MM.1S (cell line): ENCODE measurements at regions not wholly inside any gene's neighbourhood (a gene's known extent, or its start where the extent isn't known, plus 50 kb on each side); places are given as distances from the start of the nearest gene placed in this dataset.

Experiments
- EZH2 ChIP-seq: fragments of 300-600 bp; sonication (generic); optimal IDR thresholded peaks from 2 replicates; pipeline ENCODE3; 2017; ENCODE audit warnings: low read depth, mild to moderate bottlenecking, antibody characterized with exemption, low read length, mixed read lengths
- EZH2phosphoT487 ChIP-seq: fragments of 300-600 bp; sonication (generic); IDR thresholded peaks from 2 replicates; pipeline ENCODE4 v1.6.1; 2018; ENCODE audit warnings: antibody characterized with exemption, low read length
- TF ChIP-seq, protein P1 (sequence below): fragments of 300-600 bp; sonication (generic); IDR thresholded peaks from 2 replicates; pipeline ENCODE4 v1.5.1; 2016; ENCODE audit warnings: antibody characterized with exemption, low read length, mixed read lengths

DNA sequence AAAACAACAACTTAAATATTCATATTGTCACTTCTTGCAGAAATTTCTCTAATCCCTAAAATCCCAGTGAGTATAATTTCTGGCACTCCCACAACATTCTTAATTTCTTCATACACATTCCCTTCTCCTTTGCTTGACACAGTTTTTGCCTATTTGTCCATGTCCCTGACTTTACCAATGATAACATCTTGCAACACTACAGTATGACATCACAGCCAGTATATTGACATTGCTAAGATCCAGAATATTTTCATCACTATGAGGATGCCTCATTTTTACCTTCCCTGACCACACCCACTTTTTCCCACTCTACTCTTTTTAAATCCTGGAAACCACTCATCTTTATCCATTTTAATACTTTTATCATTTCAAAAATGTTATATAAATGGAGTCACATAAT, 292.3 kb upstream of the GK2 start:
- TF ChIP-seq, protein P1, sequence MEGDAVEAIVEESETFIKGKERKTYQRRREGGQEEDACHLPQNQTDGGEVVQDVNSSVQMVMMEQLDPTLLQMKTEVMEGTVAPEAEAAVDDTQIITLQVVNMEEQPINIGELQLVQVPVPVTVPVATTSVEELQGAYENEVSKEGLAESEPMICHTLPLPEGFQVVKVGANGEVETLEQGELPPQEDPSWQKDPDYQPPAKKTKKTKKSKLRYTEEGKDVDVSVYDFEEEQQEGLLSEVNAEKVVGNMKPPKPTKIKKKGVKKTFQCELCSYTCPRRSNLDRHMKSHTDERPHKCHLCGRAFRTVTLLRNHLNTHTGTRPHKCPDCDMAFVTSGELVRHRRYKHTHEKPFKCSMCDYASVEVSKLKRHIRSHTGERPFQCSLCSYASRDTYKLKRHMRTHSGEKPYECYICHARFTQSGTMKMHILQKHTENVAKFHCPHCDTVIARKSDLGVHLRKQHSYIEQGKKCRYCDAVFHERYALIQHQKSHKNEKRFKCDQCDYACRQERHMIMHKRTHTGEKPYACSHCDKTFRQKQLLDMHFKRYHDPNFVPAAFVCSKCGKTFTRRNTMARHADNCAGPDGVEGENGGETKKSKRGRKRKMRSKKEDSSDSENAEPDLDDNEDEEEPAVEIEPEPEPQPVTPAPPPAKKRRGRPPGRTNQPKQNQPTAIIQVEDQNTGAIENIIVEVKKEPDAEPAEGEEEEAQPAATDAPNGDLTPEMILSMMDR, result no peak
- TF ChIP-seq EZH2 (no peak), EZH2phosphoT487 (no peak)
